Gastrocnemius medialis (tissue), 4 donors: ENCODE measurements at regions not wholly inside any gene's neighbourhood (a gene's known extent, or its start where the extent isn't known, plus 50 kb on each side); places are given as distances from the start of the nearest gene placed in this dataset.

Source experiments
- POLR2A ChIP-seq, 2 donors: fragments of 450-650 bp; IDR thresholded peaks; one replicate each; pipeline ENCODE4 v1.6.1; 2017; ENCODE audit warnings: antibody characterized with exemption in 2 of 2, mild to moderate bottlenecking in 2 of 2, moderate library complexity in 2 of 2
- TF ChIP-seq, protein P1 (sequence below), 5 experiments: fragments of 450-650 bp in 3 of 5; fragments of 200-600 bp in 2 of 5; sonication (generic) in 2 of 5; IDR thresholded peaks in 4 of 5; conservative IDR thresholded peaks in 1 of 5; 1 replicate in 4 of 5; 2 replicates in 1 of 5; pipeline ENCODE4 v1.5.1; 2016 to 2019; ENCODE audit warnings: antibody characterized with exemption in 5 of 5, mild to moderate bottlenecking in 3 of 5, moderate library complexity in 3 of 5

DNA sequence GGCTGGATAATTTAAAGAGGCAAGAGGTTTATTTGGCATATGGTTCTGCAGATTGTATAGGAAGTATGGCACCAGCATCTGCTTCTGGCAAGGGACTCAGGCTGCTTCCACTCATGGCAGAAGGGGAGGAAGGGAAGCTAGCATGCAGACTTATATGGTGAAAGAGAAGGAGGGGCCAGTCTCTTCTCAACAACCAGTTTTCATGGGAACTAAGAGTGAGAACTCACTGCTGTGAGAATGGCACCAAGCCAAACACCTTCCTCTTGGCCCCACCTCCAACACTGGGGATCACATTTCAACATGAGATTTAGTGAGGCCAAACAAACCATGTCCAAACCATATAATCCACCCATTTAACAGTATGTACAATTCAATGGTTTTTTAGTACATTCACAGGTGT, 113.3 kb upstream of the SHB start:
- TF ChIP-seq, protein P1, sequence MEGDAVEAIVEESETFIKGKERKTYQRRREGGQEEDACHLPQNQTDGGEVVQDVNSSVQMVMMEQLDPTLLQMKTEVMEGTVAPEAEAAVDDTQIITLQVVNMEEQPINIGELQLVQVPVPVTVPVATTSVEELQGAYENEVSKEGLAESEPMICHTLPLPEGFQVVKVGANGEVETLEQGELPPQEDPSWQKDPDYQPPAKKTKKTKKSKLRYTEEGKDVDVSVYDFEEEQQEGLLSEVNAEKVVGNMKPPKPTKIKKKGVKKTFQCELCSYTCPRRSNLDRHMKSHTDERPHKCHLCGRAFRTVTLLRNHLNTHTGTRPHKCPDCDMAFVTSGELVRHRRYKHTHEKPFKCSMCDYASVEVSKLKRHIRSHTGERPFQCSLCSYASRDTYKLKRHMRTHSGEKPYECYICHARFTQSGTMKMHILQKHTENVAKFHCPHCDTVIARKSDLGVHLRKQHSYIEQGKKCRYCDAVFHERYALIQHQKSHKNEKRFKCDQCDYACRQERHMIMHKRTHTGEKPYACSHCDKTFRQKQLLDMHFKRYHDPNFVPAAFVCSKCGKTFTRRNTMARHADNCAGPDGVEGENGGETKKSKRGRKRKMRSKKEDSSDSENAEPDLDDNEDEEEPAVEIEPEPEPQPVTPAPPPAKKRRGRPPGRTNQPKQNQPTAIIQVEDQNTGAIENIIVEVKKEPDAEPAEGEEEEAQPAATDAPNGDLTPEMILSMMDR (IDR thresholded peaks at IDR 0.05 in 4 of 5, conservative IDR thresholded peaks at IDR 0.05 in 1 of 5): no peak
- TF ChIP-seq POLR2A (IDR thresholded peaks at IDR 0.05): no peak
